MV-4-11 (cell line): ENCODE measurements at regions not wholly inside any gene's neighbourhood (a gene's known extent, or its start where the extent isn't known, plus 50 kb on each side); places are given as distances from the start of the nearest gene placed in this dataset.
A peak's percentile ranks its signal among the peaks of the same experiment; 100 is the strongest.

ENCODE experiments used
- DNase-seq: peaks from one replicate; lab custom pipeline; 2025; lab: John Stamatoyannopoulos, UW

DNA sequence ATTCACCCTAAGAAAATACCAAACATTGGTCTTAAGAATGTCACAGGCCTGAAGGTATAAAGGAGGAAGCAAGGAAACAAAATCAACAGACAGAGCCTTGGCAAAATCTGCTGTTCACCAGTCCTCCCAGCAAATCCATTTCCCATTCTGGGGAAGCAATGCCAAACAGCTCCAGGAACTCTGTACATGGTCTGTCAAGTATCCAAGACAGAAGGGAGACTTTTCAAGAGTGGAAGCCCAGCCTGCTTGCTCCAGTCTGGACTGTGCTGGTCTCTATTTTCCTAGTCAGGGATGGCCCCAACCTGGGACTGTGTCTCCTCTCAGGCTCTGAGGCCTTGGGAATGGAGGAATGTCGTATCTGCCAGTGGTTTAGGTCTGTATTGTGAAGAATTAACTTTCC lies 251.5 kb downstream of the DAD1 start:
- DNase-seq = no peak

- no peak for DNase-seq
These were observed 253.0 kb downstream of the DAD1 start for GRCh38 chr14:22336031-22336430.

DNA sequence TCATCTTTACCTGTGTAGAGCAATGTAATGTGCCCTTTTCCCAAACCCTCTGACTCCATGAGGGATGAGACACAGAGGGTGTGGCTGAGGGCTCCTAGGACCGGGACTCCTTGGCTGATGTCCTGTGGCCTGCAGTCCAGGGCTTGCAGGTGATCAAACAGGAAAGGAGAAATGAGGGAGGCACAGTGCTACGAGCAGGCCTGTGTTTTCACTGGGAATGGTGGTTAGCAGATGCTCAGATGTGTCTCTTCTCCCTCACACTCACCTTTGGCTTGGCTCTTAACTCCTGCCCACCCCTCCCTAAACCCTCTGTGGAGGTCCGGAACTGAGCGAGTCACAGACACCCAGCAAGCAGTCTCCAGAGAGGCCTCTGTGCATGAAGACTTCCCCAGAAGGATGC lies 254.4 kb downstream of the DAD1 start:
- DNase-seq = no peak

- DNase-seq = no peak
These were observed 254.8 kb downstream of the DAD1 start for GRCh38 chr14:22334275-22334577.

- no peak for DNase-seq
These were observed 255.4 kb downstream of the DAD1 start for GRCh38 chr14:22333422-22334274.

- peak; percentile 27 for DNase-seq
These were observed 256.2 kb downstream of the DAD1 start for GRCh38 chr14:22332686-22333421.

DNA sequence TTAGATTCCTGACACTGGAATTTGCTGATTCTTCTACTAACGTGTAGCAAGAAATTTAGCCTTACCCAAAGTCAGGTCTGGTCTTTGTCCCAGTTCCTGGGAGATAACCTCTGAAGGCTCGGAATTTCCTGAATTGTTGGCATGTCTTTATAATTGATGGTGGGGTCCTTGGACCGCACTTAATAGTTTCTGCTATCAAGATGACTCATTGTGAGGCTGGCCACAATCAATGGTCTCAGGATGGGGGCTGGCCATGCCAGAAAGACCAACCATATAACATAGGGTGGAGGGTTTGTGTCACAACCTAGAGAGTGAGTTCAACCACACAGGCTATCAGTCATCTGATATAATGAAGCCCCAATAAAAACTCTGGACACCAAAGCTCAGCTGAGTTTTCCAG lies 259.7 kb downstream of the DAD1 start:
- DNase-seq = no peak

GRCh38 chr14:22325676-22326400 lies 263.2 kb downstream of the DAD1 start:
- peak; percentile 61 for DNase-seq

GRCh38 chr14:22320362-22320750 lies 268.7 kb downstream of the DAD1 start:
- no peak for DNase-seq

- peak; percentile 49 for DNase-seq
These were observed 269.3 kb downstream of the DAD1 start for GRCh38 chr14:22319526-22320361.

GRCh38 chr14:22318951-22319350 lies 270.1 kb downstream of the DAD1 start:
- DNase-seq = no peak

GRCh38 chr14:22316473-22316872 lies 272.6 kb downstream of the DAD1 start:
- no peak for DNase-seq

GRCh38 chr14:22315336-22315735 lies 273.7 kb downstream of the DAD1 start:
- no peak for DNase-seq

GRCh38 chr14:22314183-22314820 lies 274.7 kb downstream of the DAD1 start:
- peak; percentile 52 for DNase-seq

GRCh38 chr14:22313172-22313801 lies 275.7 kb downstream of the DAD1 start:
- DNase-seq = no peak

- DNase-seq = peak; percentile 50
These were observed 277.4 kb downstream of the DAD1 start for GRCh38 chr14:22311636-22312035.

- peak; percentile 26 for DNase-seq
These were observed 283.4 kb downstream of the DAD1 start for GRCh38 chr14:22305607-22306006.

DNA sequence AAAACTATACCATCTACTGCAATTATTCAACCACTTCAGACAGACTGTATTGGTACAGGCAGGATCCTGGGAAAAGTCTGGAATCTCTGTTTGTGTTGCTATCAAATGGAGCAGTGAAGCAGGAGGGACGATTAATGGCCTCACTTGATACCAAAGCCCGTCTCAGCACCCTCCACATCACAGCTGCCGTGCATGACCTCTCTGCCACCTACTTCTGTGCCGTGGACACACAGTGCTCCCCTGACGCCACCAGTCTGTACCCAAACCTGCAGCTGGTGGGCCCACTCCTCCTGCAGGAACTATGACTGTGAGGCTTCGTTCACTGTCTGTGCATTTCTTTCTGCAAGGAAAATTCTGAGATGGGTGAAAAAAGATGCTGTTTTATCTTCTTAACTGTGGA lies 284.7 kb downstream of the DAD1 start:
- DNase-seq = no peak

DNA sequence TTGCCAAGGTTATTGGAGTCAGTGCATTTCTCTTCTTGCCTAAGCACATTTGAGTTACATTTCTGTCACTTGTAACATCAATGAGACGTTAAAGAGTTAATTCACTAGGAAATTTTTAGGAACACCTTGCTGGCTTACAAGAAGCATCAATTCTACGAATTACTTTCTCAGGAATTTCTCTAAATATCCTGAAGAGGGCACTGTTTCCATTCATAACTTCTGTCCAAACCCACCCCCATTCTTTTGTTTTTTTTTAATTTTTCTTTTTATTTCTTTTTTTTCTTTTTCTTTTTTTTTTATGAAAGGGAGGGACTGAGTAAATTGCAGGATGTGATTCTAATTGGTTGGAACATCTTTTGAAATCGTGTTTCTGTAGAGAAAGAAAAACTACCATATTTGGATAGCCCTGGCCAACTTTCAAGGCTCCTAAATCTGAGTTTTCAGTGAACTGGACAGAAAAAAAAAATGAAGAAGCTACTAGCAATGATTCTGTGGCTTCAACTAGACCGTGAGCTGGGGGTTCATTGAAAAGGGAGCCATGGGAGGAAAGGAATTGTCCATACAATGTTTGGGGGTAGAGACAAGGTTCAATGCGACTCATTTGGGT lies 285.3 kb downstream of the DAD1 start:
- DNase-seq = peak; percentile 9

GRCh38 chr14:22300646-22301045 lies 288.4 kb downstream of the DAD1 start:
- DNase-seq = no peak

- no peak for DNase-seq
These were observed 291.6 kb downstream of the DAD1 start for GRCh38 chr14:22297376-22297775.
